Endodermal cell (in vitro differentiated cells): ENCODE measurements at regions not wholly inside any gene's neighbourhood (a gene's known extent, or its start where the extent isn't known, plus 50 kb on each side); places are given as distances from the start of the nearest gene placed in this dataset.

Source experiments
- DNase-seq: peaks from one replicate; pipeline ENCODE4 v3.0.0-alpha.2; 2017
- H3K27ac ChIP-seq: 2 replicates; pipeline ENCODE4 v1.5.1; 2013; ENCODE audit warnings: mild to moderate bottlenecking, low read depth, low read length, moderate library complexity
- H3K27me3 ChIP-seq: 2 replicates; pipeline ENCODE4 v1.6.1; 2013; ENCODE audit warnings: mild to moderate bottlenecking, low read length, moderate library complexity; ENCODE audit not compliant: insufficient read depth, control insufficient read depth, poor library complexity, severe bottlenecking
- H3K36me3 ChIP-seq: 2 replicates; pipeline ENCODE4 v1.7.0; 2013; ENCODE audit warnings: mild to moderate bottlenecking, low read length, moderate library complexity; ENCODE audit not compliant: control insufficient read depth, insufficient read depth
- H3K4me1 ChIP-seq: one replicate; pipeline ENCODE4 v1.7.0; 2013; ENCODE audit warnings: low read length; ENCODE audit not compliant: control insufficient read depth, insufficient read depth
- H3K4me3 ChIP-seq: 2 replicates; pipeline ENCODE4 v1.5.1; 2013; ENCODE audit warnings: mild to moderate bottlenecking, low read length, moderate library complexity
- H3K9ac ChIP-seq: 2 replicates; pipeline ENCODE4 v1.6.1; 2013; ENCODE audit warnings: mild to moderate bottlenecking, low read length, moderate library complexity; ENCODE audit not compliant: poor library complexity, severe bottlenecking; ENCODE audit errors: extremely low read depth
- H3K9me3 ChIP-seq: 2 replicates; pipeline ENCODE4 v1.6.1; 2013; ENCODE audit warnings: mild to moderate bottlenecking, low read length, moderate library complexity; ENCODE audit not compliant: control insufficient read depth
- H3K27ac Mint-ChIP-seq: 2 replicates; pipeline ENCODE4 v1.8.0; 2020; ENCODE audit warnings: mixed read lengths
- H3K27me3 Mint-ChIP-seq: 2 replicates; pipeline ENCODE4 v1.8.0; 2021; ENCODE audit warnings: mild to moderate bottlenecking, mixed read lengths; ENCODE audit not compliant: insufficient read depth
- H3K36me3 Mint-ChIP-seq: 2 replicates; pipeline ENCODE4 v1.8.0; 2020; ENCODE audit warnings: low read depth, mixed read lengths
- H3K4me1 Mint-ChIP-seq: 2 replicates; pipeline ENCODE4 v1.8.0; 2020; ENCODE audit warnings: mixed read lengths
- H3K4me3 Mint-ChIP-seq: 2 replicates; pipeline ENCODE4 v1.8.0; 2020; ENCODE audit warnings: mild to moderate bottlenecking, moderate library complexity, mixed read lengths
- H3K9me3 Mint-ChIP-seq: 2 replicates; pipeline ENCODE4 v1.8.0; 2020; ENCODE audit warnings: mild to moderate bottlenecking, mixed read lengths
- CTCF ChIP-seq: fragments of 200-600 bp; sonication (generic); conservative IDR thresholded peaks from 2 replicates; pipeline ENCODE4 v1.5.0; 2021; ENCODE audit warnings: antibody characterized with exemption, mild to moderate bottlenecking
- WGBS, 2 experiments: methylation state at CpG; one replicate each; pipeline versions ENCODE4 v1.1.5 to v1.1.7; 2013; ENCODE audit warnings: missing lambda C conversion rate in 2 of 2, mixed read lengths in 1 of 2; ENCODE audit not compliant: insufficient coverage in 1 of 2, insufficient read length in 1 of 2; 5-methylcytosine and 5-hydroxymethylcytosine counted together

- no peaks in the 10 kb centered on the region for H3K4me1 Mint-ChIP-seq
- Histone ChIP-seq H3K27ac (no peak overlapping the region), H3K9me3 (no peaks in the 10 kb centered on the region), H3K4me3 (no peak overlapping the region), H3K9ac (no peak overlapping the region), H3K27me3 (no peaks in the 10 kb centered on the region), H3K4me1 (no peaks in the 10 kb centered on the region), H3K36me3 (no peaks in the 10 kb centered on the region)
- H3K27ac Mint-ChIP-seq: no peak overlapping the region
- peak; percentile 30 for DNase-seq
- 92% methylated on average over 18 to 25 of the region's 25 CpGs for WGBS, 2 experiments
- no peaks in the 10 kb centered on the region for H3K36me3 Mint-ChIP-seq
- no peak overlapping the region for H3K4me3 Mint-ChIP-seq
- no peaks in the 10 kb centered on the region for H3K27me3 Mint-ChIP-seq
- no peak for TF ChIP-seq CTCF
- no peaks in the 10 kb centered on the region for H3K9me3 Mint-ChIP-seq
Measured at GRCh38 chr7:156143158-156143557, 330.9 kb upstream of the SHH start.

- Mint-ChIP-seq H3K36me3 (no peaks in the 10 kb centered on the region), H3K9me3 (no peaks in the 10 kb centered on the region), H3K4me1 (no peaks in the 10 kb centered on the region), H3K27me3 (no peaks in the 10 kb centered on the region), H3K4me3 (no peak overlapping the region), H3K27ac (no peak overlapping the region)
- no peak overlapping the region for H3K9ac ChIP-seq
- no peaks in the 10 kb centered on the region for H3K4me1 ChIP-seq
- peak; percentile 11 for DNase-seq
- H3K9me3 ChIP-seq: no peaks in the 10 kb centered on the region
- no peak overlapping the region for H3K4me3 ChIP-seq
- no peak overlapping the region for H3K27ac ChIP-seq
- 88 to 100% methylated on average over 6 to 7 of the region's 7 CpGs for WGBS, 2 experiments
- no peaks in the 10 kb centered on the region for H3K27me3 ChIP-seq
- no peaks in the 10 kb centered on the region for H3K36me3 ChIP-seq
- no peak for TF ChIP-seq CTCF
Measured at GRCh38 chr7:156141941-156142340, 329.7 kb upstream of the SHH start.

- Mint-ChIP-seq H3K36me3 (no peaks in the 10 kb centered on the region), H3K4me1 (no peaks in the 10 kb centered on the region), H3K4me3 (no peak overlapping the region), H3K27me3 (no peaks in the 10 kb centered on the region), H3K27ac (no peak overlapping the region), H3K9me3 (peaks cover 3% of the 10 kb centered on the region)
- Histone ChIP-seq H3K27ac (no peak overlapping the region), H3K4me1 (no peaks in the 10 kb centered on the region), H3K4me3 (no peak overlapping the region), H3K9ac (no peak overlapping the region), H3K27me3 (no peaks in the 10 kb centered on the region), H3K36me3 (no peaks in the 10 kb centered on the region), H3K9me3 (no peaks in the 10 kb centered on the region)
- WGBS, 2 experiments: 89 to 100% methylated on average over 3 to 6 of the region's 6 CpGs
- DNase-seq: peak; percentile 28
- TF ChIP-seq CTCF: no peak
Measured at GRCh38 chr7:156140896-156141295, 328.6 kb upstream of the SHH start.
